CD4-positive, CD25-positive, alpha-beta regulatory T cell (primary cell): ENCODE measurements at regions not wholly inside any gene's neighbourhood (a gene's known extent, or its start where the extent isn't known, plus 50 kb on each side); places are given as distances from the start of the nearest gene placed in this dataset.

Experiments
- ATAC-seq, 2 donors: fragments of 150-1000 bp; cut with Tn5 transposase; one replicate each; pipeline ENCODE4 v1.10.0; 2021; ENCODE audit warnings: low read depth in 2 of 2, moderate number of reproducible peaks in 2 of 2, moderate library complexity in 1 of 2
- DNase-seq, 3 donors: peaks; one replicate each; pipeline versions ENCODE4 v3.0.0 to v3.0.0-alpha.2; 2012 to 2022; ENCODE audit warnings: mixed read lengths in 1 of 3
- H3K27ac ChIP-seq: one replicate; pipeline ENCODE4 v1.7.0; 2013; ENCODE audit warnings: mild to moderate bottlenecking, low read length; ENCODE audit not compliant: insufficient read depth, poor library complexity, severe bottlenecking
- H3K27me3 ChIP-seq: one replicate; pipeline ENCODE4 v1.7.0; 2013; ENCODE audit warnings: low read length; ENCODE audit not compliant: control insufficient read depth, insufficient read depth
- H3K36me3 ChIP-seq: one replicate; pipeline ENCODE4 v1.7.0; 2013; ENCODE audit warnings: mild to moderate bottlenecking, low read length, moderate library complexity; ENCODE audit not compliant: control insufficient read depth, insufficient read depth
- H3K4me1 ChIP-seq: 2 replicates; pipeline ENCODE4 v1.7.0; 2013; ENCODE audit warnings: mild to moderate bottlenecking, low read length; ENCODE audit not compliant: insufficient read depth, control insufficient read depth, poor library complexity, severe bottlenecking
- H3K4me3 ChIP-seq: one replicate; pipeline ENCODE4 v1.7.0; 2013; ENCODE audit warnings: low read depth, mild to moderate bottlenecking, low read length, moderate library complexity
- H3K9me3 ChIP-seq, 2 experiments: 1 replicate in 1 of 2; 2 replicates in 1 of 2; pipeline ENCODE4 v1.7.0; 2013; ENCODE audit warnings: low read length in 2 of 2, mild to moderate bottlenecking in 1 of 2, moderate library complexity in 1 of 2; ENCODE audit not compliant: control insufficient read depth in 2 of 2
- H3K27ac Mint-ChIP-seq, 3 donors: one replicate each; pipeline ENCODE4 v1.8.0; 2020 to 2022; ENCODE audit warnings: mild to moderate bottlenecking in 3 of 3, mixed read lengths in 3 of 3, moderate library complexity in 2 of 3
- H3K27me3 Mint-ChIP-seq: one replicate; pipeline ENCODE4 v1.8.0; 2022; ENCODE audit warnings: mild to moderate bottlenecking, mixed read lengths
- H3K36me3 Mint-ChIP-seq: one replicate; pipeline ENCODE4 v1.8.0; 2020; ENCODE audit warnings: mixed read lengths
- H3K4me1 Mint-ChIP-seq, 4 donors: one replicate each; pipeline ENCODE4 v1.8.0; 2020 to 2022; ENCODE audit warnings: mixed read lengths in 4 of 4, mild to moderate bottlenecking in 1 of 4
- H3K4me3 Mint-ChIP-seq, 4 donors: one replicate each; pipeline ENCODE4 v1.8.0; 2020 to 2022; ENCODE audit warnings: mild to moderate bottlenecking in 4 of 4, mixed read lengths in 4 of 4, moderate library complexity in 3 of 4
- H3K9me3 Mint-ChIP-seq, 7 donors: one replicate each; pipeline ENCODE4 v1.8.0; 2020 to 2022; ENCODE audit warnings: mixed read lengths in 7 of 7, mild to moderate bottlenecking in 3 of 7, moderate library complexity in 2 of 7

- no peak overlapping the region for H3K4me3 ChIP-seq
- H3K9me3 Mint-ChIP-seq = peaks cover 0 to 2% (median 0%) of the 10 kb centered on the region in 7 donors
Measured at GRCh38 chr4:163967710-163968109, 473.2 kb downstream of the TMA16 start.

GRCh38 chr4:163969291-163969690, 474.8 kb downstream of the TMA16 start:
- H3K36me3 ChIP-seq = no peaks in the 10 kb centered on the region
- H3K4me1 ChIP-seq = no peaks in the 10 kb centered on the region
- H3K9me3 ChIP-seq = no peaks in the 10 kb centered on the region
- ATAC-seq (no peak), DNase-seq (no peak)
- Mint-ChIP-seq H3K27me3 (no peaks in the 10 kb centered on the region), H3K27ac (no peak overlapping the region), H3K36me3 (no peaks in the 10 kb centered on the region), H3K9me3 (peaks cover 0 to 2% (median 0%) of the 10 kb centered on the region in 7 donors), H3K4me3 (no peak overlapping the region), H3K4me1 (no peaks in the 10 kb centered on the region)
- H3K27me3 ChIP-seq = no peaks in the 10 kb centered on the region
- no peak overlapping the region for H3K27ac ChIP-seq
- H3K4me3 ChIP-seq = no peak overlapping the region

More at GRCh38 chr4:163967710-163968109, 473.2 kb downstream of the TMA16 start:
- H3K27ac Mint-ChIP-seq = no peak overlapping the region
- H3K4me3 Mint-ChIP-seq = no peak overlapping the region
- DNase-seq (no peak), ATAC-seq (no peak)
- Histone ChIP-seq H3K36me3 (no peaks in the 10 kb centered on the region), H3K27me3 (no peaks in the 10 kb centered on the region), H3K27ac (no peak overlapping the region), H3K9me3 (no peaks in the 10 kb centered on the region), H3K4me1 (no peaks in the 10 kb centered on the region)
- no peaks in the 10 kb centered on the region for H3K27me3 Mint-ChIP-seq
- no peaks in the 10 kb centered on the region for H3K4me1 Mint-ChIP-seq
- no peaks in the 10 kb centered on the region for H3K36me3 Mint-ChIP-seq

- H3K27me3 ChIP-seq = no peaks in the 10 kb centered on the region
- no peak overlapping the region for H3K4me3 ChIP-seq
- Mint-ChIP-seq H3K27ac (no peak overlapping the region), H3K36me3 (no peaks in the 10 kb centered on the region), H3K9me3 (peaks cover 0 to 2% (median 0%) of the 10 kb centered on the region in 7 donors), H3K4me3 (no peak overlapping the region), H3K27me3 (no peaks in the 10 kb centered on the region), H3K4me1 (no peaks in the 10 kb centered on the region)
- DNase-seq (no peak), ATAC-seq (no peak)
- H3K27ac ChIP-seq = no peak overlapping the region
- no peaks in the 10 kb centered on the region for H3K4me1 ChIP-seq
- H3K36me3 ChIP-seq = no peaks in the 10 kb centered on the region
- no peaks in the 10 kb centered on the region for H3K9me3 ChIP-seq
Measured at GRCh38 chr4:163976588-163976987, 482.1 kb downstream of the TMA16 start.

- Histone ChIP-seq H3K36me3 (no peaks in the 10 kb centered on the region), H3K27ac (no peak overlapping the region), H3K4me1 (no peaks in the 10 kb centered on the region), H3K27me3 (no peaks in the 10 kb centered on the region), H3K4me3 (no peak overlapping the region), H3K9me3 (no peaks in the 10 kb centered on the region)
- H3K27me3 Mint-ChIP-seq = no peaks in the 10 kb centered on the region
- no peak overlapping the region for H3K27ac Mint-ChIP-seq
- no peak overlapping the region for H3K4me3 Mint-ChIP-seq
- no peaks in the 10 kb centered on the region for H3K36me3 Mint-ChIP-seq
- ATAC-seq (no peak), DNase-seq (no peak)
- H3K9me3 Mint-ChIP-seq = peaks cover 0 to 6% (median 0%) of the 10 kb centered on the region in 7 donors
- H3K4me1 Mint-ChIP-seq = no peaks in the 10 kb centered on the region
Measured at GRCh38 chr4:163988391-163988790, 493.9 kb downstream of the TMA16 start.

- Mint-ChIP-seq H3K4me3 (no peak overlapping the region), H3K27me3 (no peaks in the 10 kb centered on the region), H3K4me1 (no peaks in the 10 kb centered on the region), H3K36me3 (no peaks in the 10 kb centered on the region), H3K9me3 (peaks cover 0 to 6% (median 0%) of the 10 kb centered on the region in 7 donors), H3K27ac (no peak overlapping the region)
- no peak for DNase-seq
- H3K4me1 ChIP-seq = no peaks in the 10 kb centered on the region
- ATAC-seq = no peak
- no peaks in the 10 kb centered on the region for H3K36me3 ChIP-seq
- no peaks in the 10 kb centered on the region for H3K27me3 ChIP-seq
- no peaks in the 10 kb centered on the region for H3K9me3 ChIP-seq
- no peak overlapping the region for H3K27ac ChIP-seq
- no peak overlapping the region for H3K4me3 ChIP-seq
Measured at GRCh38 chr4:163988865-163989264, 494.4 kb downstream of the TMA16 start.

GRCh38 chr4:163991298-163991865, 496.9 kb downstream of the TMA16 start:
- Mint-ChIP-seq H3K36me3 (no peaks in the 10 kb centered on the region), H3K27me3 (no peaks in the 10 kb centered on the region), H3K4me3 (no peak overlapping the region), H3K4me1 (no peaks in the 10 kb centered on the region), H3K27ac (no peak overlapping the region), H3K9me3 (peaks cover 0 to 6% (median 0%) of the 10 kb centered on the region in 7 donors)
- H3K27me3 ChIP-seq = no peaks in the 10 kb centered on the region
- DNase-seq (no peak), ATAC-seq (no peak)
- no peak overlapping the region for H3K27ac ChIP-seq
- no peak overlapping the region for H3K4me3 ChIP-seq
- H3K9me3 ChIP-seq = no peaks in the 10 kb centered on the region
- no peaks in the 10 kb centered on the region for H3K36me3 ChIP-seq
- no peaks in the 10 kb centered on the region for H3K4me1 ChIP-seq

- H3K36me3 Mint-ChIP-seq = no peaks in the 10 kb centered on the region
Measured at GRCh38 chr4:164009435-164009834, 514.9 kb downstream of the TMA16 start.

GRCh38 chr4:164011791-164012190, 517.3 kb downstream of the TMA16 start:
- no peak overlapping the region for H3K4me3 Mint-ChIP-seq
- no peaks in the 10 kb centered on the region for H3K27me3 Mint-ChIP-seq
- Histone ChIP-seq H3K27me3 (no peaks in the 10 kb centered on the region), H3K4me3 (no peak overlapping the region), H3K36me3 (no peaks in the 10 kb centered on the region), H3K4me1 (no peaks in the 10 kb centered on the region), H3K9me3 (no peaks in the 10 kb centered on the region), H3K27ac (no peak overlapping the region)
- H3K27ac Mint-ChIP-seq = peak overlapping the region in 1 of 3 donors; percentile 17
- H3K9me3 Mint-ChIP-seq = peaks cover 0 to 8% (median 2%) of the 10 kb centered on the region in 7 donors
- ATAC-seq = no peak
- H3K36me3 Mint-ChIP-seq = no peaks in the 10 kb centered on the region
- H3K4me1 Mint-ChIP-seq = no peaks in the 10 kb centered on the region
- no peak for DNase-seq

More at GRCh38 chr4:164009435-164009834, 514.9 kb downstream of the TMA16 start:
- Histone ChIP-seq H3K36me3 (no peaks in the 10 kb centered on the region), H3K4me1 (no peaks in the 10 kb centered on the region), H3K4me3 (no peak overlapping the region), H3K27me3 (no peaks in the 10 kb centered on the region), H3K27ac (no peak overlapping the region), H3K9me3 (no peaks in the 10 kb centered on the region)
- H3K27ac Mint-ChIP-seq = no peak overlapping the region
- DNase-seq (no peak), ATAC-seq (no peak)
- peaks cover 0 to 12% (median 2%) of the 10 kb centered on the region in 7 donors for H3K9me3 Mint-ChIP-seq
- H3K4me3 Mint-ChIP-seq = no peak overlapping the region
- H3K27me3 Mint-ChIP-seq = no peaks in the 10 kb centered on the region
- H3K4me1 Mint-ChIP-seq = no peaks in the 10 kb centered on the region
